GM21786 (cell line): ENCODE measurements at regions not wholly inside any gene's neighbourhood (a gene's known extent, or its start where the extent isn't known, plus 50 kb on each side); places are given as distances from the start of the nearest gene placed in this dataset.

ENCODE experiments used
- ATAC-seq: cut with Tn5 transposase; IDR thresholded peaks from one replicate; pipeline ENCODE4 v1.9.1; 2021; ENCODE audit not compliant: unreplicated experiment

DNA sequence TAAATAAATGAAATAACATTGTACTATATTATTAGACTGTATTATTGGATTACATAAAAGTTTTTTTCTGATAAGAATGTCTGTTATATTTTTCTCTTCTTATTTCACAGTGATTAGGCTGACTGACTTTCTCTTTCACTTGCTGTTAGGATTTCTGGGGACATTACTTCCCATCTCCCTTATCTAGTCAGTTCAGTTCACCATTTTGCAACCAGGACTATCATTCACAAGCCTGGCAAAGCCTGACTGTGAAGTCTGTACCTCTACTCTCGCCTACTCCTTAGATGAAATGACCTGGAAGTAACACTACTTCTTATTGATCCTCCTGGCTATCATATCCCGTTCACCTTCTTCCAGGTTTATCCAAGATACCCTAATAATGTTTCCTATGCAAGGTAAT lies 676.6 kb downstream of the USP25 start:
- ATAC-seq, result no peak

DNA sequence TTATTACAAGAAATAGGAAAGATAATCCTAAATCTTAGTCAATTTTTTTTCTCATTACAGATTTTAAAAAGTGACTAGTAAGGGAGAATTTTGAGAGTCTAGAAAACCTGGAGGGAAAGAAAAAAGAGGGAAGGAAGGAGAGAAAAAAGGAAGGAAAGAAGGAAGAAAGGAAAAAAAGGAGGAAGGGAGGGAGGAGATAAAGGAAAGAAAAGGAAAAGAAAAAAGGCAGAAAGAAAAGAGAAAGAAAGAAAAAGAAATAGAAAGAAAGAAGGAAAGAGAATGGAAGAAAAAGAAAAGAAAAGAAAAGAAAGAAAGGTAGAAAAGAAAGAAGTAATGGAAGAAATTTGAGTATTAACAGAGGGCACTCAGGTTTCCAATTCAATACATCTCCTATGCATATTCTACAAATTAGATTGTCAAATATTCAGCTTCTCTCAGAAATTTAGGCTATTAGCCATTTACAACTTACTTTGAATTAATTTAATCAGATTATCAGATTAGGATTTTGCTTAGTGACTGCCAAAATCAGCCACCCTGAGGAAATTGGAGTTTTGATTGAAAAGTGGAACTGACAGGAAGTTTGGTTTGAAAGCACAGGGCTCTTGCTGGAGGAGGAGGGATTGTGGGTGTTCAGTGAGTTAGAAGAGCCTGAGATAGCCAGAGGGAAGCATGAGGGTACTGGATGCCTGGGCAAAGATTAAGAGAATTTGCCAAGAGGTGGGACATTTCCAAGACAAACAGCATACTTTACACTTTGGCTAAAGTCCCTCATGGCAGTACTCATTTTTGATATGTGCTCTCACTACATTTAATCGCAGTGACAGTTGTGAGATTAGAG lies 677.8 kb downstream of the USP25 start:
- no peak for ATAC-seq

DNA sequence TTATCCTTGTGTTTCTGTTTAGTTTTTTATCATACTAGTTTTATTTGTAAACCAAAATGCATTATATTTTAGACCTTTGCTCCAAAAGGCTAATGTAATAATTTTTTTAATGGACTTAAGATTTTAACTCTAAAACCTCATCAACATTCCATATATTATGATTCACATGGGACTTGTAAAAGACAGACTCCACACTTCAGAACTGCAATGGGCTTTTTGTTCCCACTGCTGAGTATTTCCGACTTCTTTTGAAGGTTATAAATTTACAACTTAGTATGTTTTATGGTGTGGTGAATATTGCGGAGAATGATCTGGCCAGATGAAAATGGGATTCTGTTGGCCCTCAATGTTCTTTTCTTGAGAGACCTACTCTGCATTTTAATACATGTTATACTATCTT lies 678.5 kb downstream of the USP25 start:
- no peak for ATAC-seq

DNA sequence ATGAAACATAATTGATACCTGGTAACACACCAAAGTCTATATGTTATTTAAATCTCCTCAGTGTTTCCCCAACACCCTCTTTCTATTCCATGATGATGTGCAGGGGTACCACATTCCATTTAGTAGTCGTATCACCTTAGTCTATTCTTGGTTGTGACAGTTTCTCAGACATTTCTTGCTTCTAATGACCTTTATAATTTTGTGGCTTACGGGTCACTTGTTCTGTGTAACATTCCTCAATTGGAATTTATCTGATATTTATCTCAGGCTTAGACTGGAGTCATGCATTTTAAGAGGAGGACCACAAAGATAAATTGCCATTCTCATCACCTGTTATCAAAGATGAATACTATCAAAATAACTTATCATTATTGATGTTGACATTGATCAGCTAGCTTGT lies 679.6 kb downstream of the USP25 start:
- ATAC-seq, result no peak

DNA sequence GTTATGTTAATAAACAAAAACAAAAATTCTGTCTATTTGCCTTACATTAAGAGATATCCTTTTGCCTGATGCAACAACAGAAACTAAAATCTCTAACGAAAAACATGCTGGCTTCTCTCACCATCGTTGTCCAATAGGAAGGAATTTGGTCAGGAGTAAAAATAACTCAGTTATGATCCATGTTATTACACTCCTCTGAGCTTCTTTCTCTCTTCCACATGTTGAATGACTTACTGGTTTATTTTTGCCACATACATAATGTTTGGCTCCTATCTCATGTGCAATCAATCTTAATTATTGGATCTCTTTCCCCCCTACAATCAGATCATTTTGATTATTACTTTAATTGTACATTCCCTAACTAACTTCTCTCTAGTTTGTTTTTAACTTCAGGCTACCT lies 688.4 kb downstream of the USP25 start:
- ATAC-seq, result no peak

DNA sequence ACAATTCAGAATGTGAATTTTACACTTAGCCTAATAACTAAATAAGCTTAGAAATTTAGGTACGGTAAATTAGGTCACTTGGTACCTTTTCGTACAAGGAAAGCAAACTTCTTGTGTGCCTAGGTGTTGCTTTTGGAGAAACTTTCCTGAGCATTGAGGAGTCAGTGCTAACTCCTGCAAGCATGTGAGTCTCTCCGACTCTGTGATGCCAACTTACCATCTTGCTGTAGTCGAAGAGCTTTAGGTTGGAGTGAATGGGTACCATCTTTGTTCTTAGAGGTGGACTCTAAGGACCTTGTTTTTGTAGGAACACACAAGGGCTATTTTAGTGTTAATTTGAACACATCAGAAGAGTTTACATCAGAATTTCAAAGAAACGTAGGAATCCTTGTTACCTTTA lies 688.9 kb downstream of the USP25 start:
- ATAC-seq, result no peak

DNA sequence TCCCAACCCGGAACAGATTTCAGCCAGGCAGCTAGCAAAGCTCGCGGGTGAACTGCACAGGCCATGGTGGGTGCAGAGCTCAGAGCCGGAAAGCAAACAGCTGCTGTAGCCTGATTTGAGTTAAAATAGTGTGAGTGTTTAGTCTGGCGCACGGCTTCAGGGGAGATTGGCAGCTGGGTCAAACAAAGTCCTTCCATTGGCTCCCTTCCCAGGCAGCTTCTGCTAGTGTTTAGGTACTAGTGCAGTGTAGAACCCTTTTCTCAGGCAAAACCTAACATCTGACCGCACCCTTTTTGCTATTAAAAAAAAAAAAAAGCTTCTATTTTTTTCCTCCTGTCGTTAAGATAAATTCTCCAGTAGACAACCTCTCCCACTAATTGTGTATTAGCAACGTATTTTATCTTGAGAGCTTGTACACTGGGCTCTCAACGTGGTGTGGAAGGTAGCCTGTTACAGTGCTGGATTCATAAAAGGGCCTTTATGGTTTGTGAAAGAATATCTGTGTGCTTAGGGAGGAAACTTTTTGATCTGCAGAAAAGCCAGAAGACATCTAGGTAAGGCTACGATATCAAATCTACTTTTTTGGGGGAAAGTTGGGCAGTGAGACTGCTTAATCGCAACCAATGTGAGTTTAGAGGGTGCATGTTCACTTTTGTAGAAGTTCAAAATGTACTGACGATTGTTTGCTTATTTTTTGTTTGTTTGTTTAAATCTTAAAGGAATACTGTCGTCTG lies 689.6 kb downstream of the USP25 start:
- ATAC-seq, result no peak

DNA sequence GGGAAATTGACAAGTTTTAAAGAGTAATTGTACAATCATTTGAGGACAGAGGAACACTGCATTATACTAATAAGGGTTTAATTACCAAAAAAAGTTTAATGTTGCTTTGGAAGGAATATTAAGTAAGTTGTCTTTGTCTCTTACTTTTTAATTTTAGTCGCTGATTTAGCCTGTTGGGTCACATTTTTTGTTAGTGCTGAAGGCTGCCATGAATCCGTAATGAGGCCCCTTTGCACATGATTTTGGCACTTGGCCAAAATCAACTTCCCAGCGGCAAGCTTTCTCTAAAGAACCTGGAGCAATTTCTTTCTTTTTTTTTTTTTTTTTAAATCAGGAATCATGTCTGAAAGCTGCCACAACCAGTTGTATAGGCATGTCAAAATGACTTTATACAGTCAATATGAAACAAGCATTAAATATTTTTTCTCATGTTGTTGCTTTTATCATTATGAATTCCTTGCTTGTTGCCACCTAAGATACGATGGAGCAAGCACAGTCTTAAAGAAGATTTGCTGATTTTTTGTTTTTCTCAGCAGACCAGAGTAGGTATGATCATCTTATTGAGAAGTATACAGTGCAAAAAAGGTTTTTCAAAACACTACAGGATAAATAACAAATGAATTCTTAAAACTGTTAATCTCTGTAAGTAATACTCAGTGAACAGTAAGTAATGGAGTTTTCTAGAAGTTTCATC lies 690.4 kb downstream of the USP25 start:
- ATAC-seq, result no peak

DNA sequence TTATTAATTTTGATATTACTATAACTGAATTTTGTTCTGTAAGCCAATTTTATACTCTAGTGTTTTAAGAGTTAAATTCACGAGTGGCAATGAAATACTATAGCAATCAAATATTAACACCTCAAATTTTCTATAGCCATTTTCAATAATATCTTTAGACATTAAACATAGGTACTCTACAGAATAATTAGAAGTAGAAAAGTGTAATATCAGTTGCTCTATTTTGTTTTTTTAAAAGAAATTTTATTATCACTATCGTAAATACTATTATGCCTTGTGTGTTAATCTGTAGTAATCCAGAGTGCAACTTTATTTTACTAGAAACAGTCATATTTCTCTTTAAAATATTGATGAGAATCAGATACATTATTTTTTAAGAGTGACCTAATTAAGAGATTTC lies 691.2 kb downstream of the USP25 start:
- no peak for ATAC-seq

DNA sequence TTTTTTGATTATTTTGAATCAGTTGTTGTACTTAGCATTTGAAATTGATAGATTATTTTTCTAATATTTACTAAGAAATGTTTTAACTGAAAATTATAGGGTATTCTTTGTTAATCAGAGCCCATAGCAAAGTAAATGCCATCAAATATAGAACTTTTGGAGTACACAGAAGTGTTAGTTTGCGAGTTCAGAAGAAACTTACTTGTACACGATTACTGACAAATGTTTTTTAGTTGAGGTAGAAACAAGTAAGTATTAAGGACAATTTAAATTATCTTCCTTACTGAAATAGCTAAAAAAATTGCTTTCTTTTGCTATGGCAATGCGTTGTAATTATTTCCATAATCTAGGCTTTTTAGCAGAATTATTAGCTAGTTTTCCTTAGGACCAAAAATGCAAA lies 692.2 kb downstream of the USP25 start:
- no peak for ATAC-seq

DNA sequence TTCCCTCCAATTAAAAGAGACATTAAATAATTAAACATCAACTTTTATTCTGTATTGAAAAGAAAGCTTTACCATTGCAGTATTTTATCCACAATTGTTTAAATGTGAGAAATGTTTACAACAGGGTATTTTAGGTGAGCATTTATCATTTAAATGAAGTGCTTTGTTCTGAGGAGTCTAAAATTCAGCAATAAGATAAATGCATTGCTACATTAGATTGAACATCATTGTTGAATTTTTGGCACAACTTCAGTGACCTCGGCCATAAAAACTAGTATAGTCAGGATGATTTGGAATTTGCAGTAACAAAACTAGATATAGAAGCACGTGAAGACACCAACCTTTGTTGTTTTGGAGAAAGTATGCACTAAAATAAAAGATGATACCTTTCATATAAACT lies 692.9 kb downstream of the USP25 start:
- no peak for ATAC-seq

DNA sequence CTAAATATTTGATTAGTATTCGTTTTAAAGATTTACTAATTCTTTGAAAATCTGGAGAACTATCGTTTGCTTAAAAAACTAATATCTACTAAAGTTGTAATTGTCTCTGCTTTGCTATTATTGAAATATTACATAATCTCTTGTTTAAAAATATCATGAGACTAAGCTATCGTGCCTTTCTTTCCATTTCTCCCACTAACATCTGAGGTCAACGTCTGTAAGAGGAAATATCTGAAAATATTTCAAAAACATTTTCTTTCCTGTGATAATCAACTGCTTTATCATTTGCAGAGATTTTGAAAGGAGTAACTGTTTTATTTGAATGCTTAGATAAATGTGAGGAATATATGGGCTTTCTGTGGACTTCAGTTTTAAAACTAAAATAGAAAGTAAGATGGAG lies 694.1 kb downstream of the USP25 start:
- ATAC-seq, result no peak

DNA sequence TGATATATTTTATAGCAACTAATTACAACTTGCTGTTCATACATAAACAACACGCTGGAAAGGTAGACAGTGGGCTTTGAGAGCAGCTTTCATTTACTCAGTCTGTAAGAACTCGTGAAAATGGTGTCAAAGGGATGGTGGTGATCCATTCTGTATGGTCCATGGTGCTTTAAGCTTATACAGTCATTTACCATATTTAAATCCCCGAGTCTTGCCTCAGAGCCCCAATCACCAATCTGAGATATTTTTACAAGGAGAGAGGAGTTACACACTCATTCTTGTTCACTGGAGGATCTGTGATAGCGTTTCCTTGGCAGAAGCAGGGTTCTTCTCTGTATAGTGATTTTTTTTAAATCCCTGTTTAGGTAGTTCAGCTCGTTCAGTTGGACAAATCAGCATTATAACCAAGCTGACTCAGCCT lies 694.6 kb downstream of the USP25 start:
- no peak for ATAC-seq

DNA sequence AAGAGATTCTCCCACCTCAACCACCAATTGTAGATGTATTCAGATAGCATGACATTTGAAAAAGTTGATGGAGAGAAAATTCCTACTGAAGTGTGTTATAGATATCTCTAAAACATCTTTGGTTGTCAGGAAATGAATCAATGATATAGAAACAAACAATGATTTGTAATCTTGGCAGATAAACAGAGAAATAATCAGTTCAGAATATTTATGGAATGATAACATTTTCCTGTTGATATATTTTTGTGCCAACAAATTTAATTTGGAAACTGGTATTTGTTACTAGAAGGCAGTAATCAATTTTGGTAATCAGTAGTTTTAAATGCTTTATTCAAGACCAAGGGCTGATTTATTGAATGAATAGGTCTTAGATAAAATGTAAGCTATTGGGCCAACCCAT lies 695.6 kb downstream of the USP25 start:
- no peak for ATAC-seq

DNA sequence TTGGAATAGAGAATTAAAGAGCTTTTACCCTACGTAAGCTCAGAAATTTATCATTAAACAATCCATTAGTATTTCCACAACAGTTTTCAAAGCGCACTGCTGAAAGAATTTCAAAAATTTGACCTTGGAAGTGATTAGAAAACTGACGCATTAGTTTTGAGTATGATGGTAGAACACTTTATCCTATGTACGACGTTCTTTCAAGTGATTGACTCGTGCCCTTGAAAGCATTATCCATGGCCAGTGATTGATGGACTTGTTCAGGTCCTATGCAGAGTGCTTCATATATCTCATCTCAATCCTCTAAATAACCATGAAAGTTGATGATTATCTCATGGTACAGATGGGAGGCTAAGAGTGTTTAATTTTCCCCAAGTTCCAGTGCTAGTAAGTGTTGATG lies 697.2 kb downstream of the USP25 start:
- no peak for ATAC-seq

DNA sequence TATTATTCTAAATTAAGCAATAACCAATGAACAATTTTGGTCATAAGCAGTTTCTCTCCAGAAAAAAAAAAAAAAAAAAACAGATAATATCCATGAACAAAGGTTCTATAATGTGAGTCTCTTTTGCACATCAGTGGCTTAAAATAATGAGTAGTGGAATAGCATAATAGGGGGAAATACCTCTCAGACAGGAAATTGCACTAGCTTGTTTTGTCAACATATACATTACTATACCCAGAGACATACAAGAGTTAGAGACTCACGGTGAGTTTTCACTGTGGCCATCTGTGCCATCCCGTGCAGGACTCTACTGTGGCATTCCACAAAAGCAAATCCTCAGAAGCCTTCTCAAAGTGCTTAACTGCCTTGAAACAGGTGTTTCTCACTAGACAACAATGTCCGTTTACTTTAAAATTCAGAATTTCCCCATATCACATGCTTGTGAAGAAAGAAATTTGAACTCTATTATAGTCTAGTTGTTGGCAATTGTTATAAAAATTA lies 697.9 kb downstream of the USP25 start:
- no peak for ATAC-seq

DNA sequence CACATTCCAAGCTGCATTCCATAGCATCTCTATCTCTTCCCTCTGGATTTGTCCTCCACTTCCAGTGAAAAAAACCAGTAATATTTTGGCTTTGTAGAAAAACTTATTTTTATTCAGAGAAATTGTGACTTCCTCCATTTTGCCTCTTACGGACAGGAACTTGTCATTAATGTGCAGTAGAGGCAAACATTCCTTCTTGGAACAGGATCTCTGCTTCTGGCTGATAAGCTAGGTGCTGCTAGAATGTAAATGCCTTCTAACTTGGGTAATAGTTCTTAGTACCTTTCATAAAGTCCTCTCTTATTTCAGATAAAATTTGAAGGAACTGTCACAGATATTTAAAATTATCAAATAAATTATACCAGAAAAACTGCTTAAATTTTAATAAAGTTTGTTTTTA lies 707.8 kb downstream of the USP25 start:
- ATAC-seq, result no peak

DNA sequence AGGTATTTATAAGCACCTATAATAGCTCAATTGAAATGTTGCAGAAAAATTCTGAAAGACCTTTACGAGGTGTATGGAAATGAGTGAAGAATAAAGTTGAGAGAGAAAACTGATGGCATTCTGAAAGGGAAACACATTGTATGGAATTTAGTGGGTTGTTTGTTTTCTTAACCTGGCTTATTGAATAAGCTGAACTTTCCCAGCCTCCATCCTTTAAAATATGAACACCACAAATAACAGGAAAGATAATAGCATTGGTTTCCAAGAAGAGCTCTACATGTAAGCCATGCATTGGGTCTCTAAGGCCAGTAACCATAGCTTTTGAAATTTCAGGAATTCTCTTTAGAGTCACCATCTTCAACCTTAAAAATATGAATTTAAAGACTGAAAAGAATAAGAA lies 709.0 kb downstream of the USP25 start:
- ATAC-seq, result no peak

DNA sequence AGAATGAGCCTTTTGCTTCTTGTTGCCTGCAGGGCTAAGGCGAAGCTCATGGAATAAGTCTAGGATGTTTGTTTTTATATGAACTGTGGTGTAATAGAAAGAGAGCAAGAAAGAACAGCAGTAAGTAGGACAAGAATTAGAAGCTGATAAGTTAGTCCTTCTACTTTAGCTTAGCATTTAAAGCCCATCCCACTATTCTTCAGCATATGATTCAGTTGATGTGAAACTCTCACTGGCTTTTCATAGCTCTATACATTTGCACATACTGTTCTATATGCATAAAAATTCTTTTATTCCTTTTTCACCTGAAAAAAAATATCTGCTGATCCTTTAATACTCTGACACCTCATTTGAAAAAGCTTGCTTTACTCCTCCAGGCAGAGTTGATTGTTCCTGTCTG lies 712.0 kb downstream of the USP25 start:
- ATAC-seq, result no peak

DNA sequence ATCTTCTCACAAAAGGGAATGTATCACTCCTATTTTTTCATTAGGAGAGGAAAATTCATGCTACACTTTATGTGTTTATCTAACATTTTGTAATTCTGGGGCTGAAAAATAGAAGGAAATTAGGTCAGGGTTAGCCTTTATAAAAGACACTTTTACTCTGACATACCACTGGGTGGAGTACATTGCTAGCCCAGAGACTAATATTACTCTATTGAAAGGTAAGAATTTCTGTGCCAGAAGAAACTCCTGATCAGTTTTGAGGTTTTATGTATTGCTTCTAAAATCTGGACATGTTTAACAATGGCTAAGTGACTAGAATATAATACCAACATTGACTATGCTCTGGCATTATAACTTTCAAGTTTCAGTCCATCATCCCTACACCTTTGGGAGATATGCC lies 724.6 kb downstream of the USP25 start:
- ATAC-seq, result no peak

DNA sequence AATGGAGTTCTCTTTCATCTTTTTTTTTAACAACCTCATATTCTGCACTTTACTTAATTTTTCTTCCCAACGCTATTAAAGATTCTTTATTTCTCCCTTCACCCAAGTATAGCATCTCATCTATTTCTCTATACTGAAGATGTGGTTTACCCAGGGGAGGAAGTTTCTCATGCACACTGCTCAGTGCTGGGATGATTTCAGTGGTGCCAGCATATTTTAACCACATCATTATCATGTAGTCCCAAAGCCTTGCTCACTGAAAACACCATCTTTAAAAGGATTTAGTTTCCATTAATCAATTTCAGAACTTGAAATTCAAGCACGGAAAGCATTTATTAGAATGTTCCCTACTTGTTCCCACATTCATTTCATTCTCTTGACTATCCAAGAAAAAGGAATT lies 725.7 kb downstream of the USP25 start:
- ATAC-seq, result no peak

DNA sequence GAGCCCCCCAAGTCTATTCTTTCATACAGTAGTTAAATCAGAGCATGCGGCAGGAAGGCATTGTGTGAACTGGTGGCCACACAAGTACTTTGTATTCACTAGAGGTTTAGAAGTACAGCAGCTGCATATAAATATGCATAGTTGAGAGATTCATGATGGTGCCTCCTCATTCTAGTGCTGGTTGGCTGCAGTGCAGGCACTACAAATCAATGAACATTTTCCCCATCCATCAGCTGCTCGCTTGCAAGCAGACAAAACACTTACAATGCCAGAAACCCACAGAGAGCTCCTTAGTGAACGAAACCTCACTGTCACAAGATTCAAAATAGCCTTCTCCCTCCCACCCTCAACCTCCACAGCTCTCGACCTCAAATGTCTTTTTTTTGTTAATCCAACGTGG lies 726.2 kb downstream of the USP25 start:
- ATAC-seq, result no peak
